ENCODE measurements at regions not wholly inside any gene's neighbourhood (a gene's known extent, or its start where the extent isn't known, plus 50 kb on each side); places are given as distances from the start of the nearest gene placed in this dataset.
"Not testable (repeated sequence)": the region's sequence is repeated elsewhere in the genome, so short reads cannot be mapped to it uniquely, and the experiment has no call there.

DNA sequence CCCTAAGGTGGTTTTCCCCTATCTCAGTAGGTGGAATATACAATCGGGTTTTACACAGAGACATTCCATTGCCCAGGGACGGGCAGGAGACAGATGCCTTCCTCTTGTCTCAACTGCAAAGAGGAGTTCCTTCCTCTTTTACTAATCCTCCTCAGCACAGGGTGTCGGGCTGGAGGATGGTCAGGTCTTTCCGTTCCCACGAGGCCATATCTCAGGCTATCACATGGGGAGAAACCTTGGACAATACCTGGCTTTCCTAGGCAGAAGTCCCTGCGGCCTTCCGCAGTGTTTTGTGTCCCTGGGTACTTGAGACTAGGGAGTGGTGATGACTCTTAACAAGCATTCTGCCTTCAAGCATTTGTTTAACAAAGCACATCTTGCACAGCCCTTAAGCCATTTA lies 555.8 kb downstream of the HTR7 start:
- not testable (repeated sequence) for H3K27me3 ChIP-seq (ENCODE audit: control insufficient read depth in 5 of 5, insufficient read depth in 4 of 5, low read length in 5 of 5); H3K27ac ChIP-seq (ENCODE audit: low read depth, low read length); H3K9me3 ChIP-seq (ENCODE audit: control insufficient read depth in 5 of 5, low read length in 5 of 5); H3K4me3 ChIP-seq (ENCODE audit: low read depth in 1 of 5, low read length in 5 of 5); H3K36me3 ChIP-seq (ENCODE audit: control insufficient read depth in 5 of 5, insufficient read depth in 5 of 5, low read length in 5 of 5); H3K4me1 ChIP-seq (ENCODE audit: control insufficient read depth in 5 of 5, insufficient read depth in 5 of 5, low read length in 5 of 5); H3K9ac ChIP-seq (ENCODE audit: low read length in 5 of 5)

- no peaks in the 10 kb centered on the region for H3K4me1 ChIP-seq (ENCODE audit: control insufficient read depth in 5 of 5, insufficient read depth in 5 of 5, low read length in 5 of 5)
- no peaks in the 10 kb centered on the region for H3K36me3 ChIP-seq (ENCODE audit: control insufficient read depth in 5 of 5, insufficient read depth in 5 of 5, low read length in 5 of 5)
- no peaks in the 10 kb centered on the region for H3K27me3 ChIP-seq (ENCODE audit: control insufficient read depth in 5 of 5, insufficient read depth in 4 of 5, low read length in 5 of 5)
- H3K27ac ChIP-seq (ENCODE audit: low read depth, low read length): no peak overlapping the region
- no peak overlapping the region for H3K9ac ChIP-seq (ENCODE audit: low read length in 5 of 5)
- H3K9me3 ChIP-seq (ENCODE audit: control insufficient read depth in 5 of 5, low read length in 5 of 5): no peaks in the 10 kb centered on the region
- no peak overlapping the region for H3K4me3 ChIP-seq (ENCODE audit: low read depth in 1 of 5, low read length in 5 of 5)
Observed at GRCh38 chr10:90302758-90303481, 554.9 kb downstream of the HTR7 start.

DNA sequence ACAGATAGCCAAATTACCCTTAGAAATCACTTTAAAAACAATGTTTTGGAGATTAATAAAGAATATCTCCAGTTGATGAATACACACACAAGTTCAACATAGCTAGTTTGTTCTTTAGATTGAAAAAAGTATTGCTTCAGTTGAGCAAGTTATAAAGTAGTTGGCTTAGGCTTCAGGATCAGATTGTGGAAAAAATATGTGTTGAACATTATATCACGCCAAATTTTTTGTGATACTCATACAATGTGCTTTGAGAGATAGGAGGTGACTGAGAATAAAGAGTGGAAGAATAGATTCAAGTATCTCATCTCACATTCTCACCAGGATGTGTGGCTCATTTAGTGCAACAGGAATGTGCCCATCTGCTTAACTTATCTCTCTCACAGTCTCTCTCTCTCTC lies 553.3 kb downstream of the HTR7 start:
- Histone ChIP-seq H3K27me3 (ENCODE audit: control insufficient read depth in 5 of 5, insufficient read depth in 4 of 5, low read length in 5 of 5) (no peaks in the 10 kb centered on the region), H3K4me1 (ENCODE audit: control insufficient read depth in 5 of 5, insufficient read depth in 5 of 5, low read length in 5 of 5) (no peaks in the 10 kb centered on the region), H3K27ac (ENCODE audit: low read depth, low read length) (no peak overlapping the region), H3K9me3 (ENCODE audit: control insufficient read depth in 5 of 5, low read length in 5 of 5) (peaks cover 0 to 5% (median 2%) of the 10 kb centered on the region in 5 donors), H3K4me3 (ENCODE audit: low read depth in 1 of 5, low read length in 5 of 5) (no peak overlapping the region), H3K9ac (ENCODE audit: low read length in 5 of 5) (no peak overlapping the region), H3K36me3 (ENCODE audit: control insufficient read depth in 5 of 5, insufficient read depth in 5 of 5, low read length in 5 of 5) (no peaks in the 10 kb centered on the region)

GRCh38 chr10:90306187-90306586 lies 551.7 kb downstream of the HTR7 start:
- Histone ChIP-seq H3K36me3 (ENCODE audit: control insufficient read depth in 5 of 5, insufficient read depth in 5 of 5, low read length in 5 of 5) (no peaks in the 10 kb centered on the region), H3K4me1 (ENCODE audit: control insufficient read depth in 5 of 5, insufficient read depth in 5 of 5, low read length in 5 of 5) (no peaks in the 10 kb centered on the region), H3K27me3 (ENCODE audit: control insufficient read depth in 5 of 5, insufficient read depth in 4 of 5, low read length in 5 of 5) (no peaks in the 10 kb centered on the region), H3K27ac (ENCODE audit: low read depth, low read length) (no peak overlapping the region), H3K4me3 (ENCODE audit: low read depth in 1 of 5, low read length in 5 of 5) (no peak overlapping the region), H3K9me3 (ENCODE audit: control insufficient read depth in 5 of 5, low read length in 5 of 5) (peaks cover 0 to 6% (median 2%) of the 10 kb centered on the region in 5 donors), H3K9ac (ENCODE audit: low read length in 5 of 5) (no peak overlapping the region)

- Histone ChIP-seq H3K36me3 (ENCODE audit: control insufficient read depth in 5 of 5, insufficient read depth in 5 of 5, low read length in 5 of 5) (no peaks in the 10 kb centered on the region), H3K9me3 (ENCODE audit: control insufficient read depth in 5 of 5, low read length in 5 of 5) (peaks cover 0 to 6% (median 2%) of the 10 kb centered on the region in 5 donors), H3K4me3 (ENCODE audit: low read depth in 1 of 5, low read length in 5 of 5) (no peak overlapping the region), H3K27ac (ENCODE audit: low read depth, low read length) (no peak overlapping the region), H3K4me1 (ENCODE audit: control insufficient read depth in 5 of 5, insufficient read depth in 5 of 5, low read length in 5 of 5) (no peaks in the 10 kb centered on the region), H3K9ac (ENCODE audit: low read length in 5 of 5) (no peak overlapping the region), H3K27me3 (ENCODE audit: control insufficient read depth in 5 of 5, insufficient read depth in 4 of 5, low read length in 5 of 5) (no peaks in the 10 kb centered on the region)
Observed at GRCh38 chr10:90308223-90308622, 549.6 kb downstream of the HTR7 start.

DNA sequence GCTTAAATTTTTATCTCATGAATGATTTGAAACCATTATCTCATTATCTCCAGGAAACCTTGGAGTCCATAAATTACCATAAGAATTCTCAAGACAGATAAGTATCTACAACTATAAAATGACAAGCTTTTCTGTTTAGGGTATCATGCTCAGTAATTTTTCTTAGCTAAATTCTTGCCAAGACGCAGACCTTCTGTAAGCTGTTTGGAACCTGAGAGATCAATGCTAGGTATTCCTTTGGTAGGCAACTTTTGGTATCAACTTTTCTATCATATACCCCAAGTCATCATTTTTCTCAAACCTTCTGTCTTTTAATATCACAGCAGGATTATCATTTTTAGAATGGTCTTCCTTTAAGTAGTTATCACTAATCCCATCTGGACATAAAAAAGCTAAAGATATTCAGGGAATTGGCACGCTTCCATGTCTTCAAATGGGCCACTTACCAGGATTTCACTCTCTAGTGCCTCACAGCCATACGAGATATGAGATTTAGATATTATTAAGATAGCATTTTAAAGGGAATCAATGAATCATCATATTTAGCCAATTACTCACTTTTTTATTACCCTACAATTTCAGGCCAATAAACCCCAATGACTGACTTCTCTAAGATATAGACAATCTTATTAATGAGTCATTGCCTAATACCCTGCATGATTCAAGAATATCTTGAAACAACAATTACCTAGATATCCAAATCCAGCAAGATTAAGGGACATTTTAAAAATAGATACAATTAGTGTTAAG lies 544.1 kb downstream of the HTR7 start:
- Histone ChIP-seq H3K36me3 (ENCODE audit: control insufficient read depth in 5 of 5, insufficient read depth in 5 of 5, low read length in 5 of 5) (no peaks in the 10 kb centered on the region), H3K4me1 (ENCODE audit: control insufficient read depth in 5 of 5, insufficient read depth in 5 of 5, low read length in 5 of 5) (no peaks in the 10 kb centered on the region)

DNA sequence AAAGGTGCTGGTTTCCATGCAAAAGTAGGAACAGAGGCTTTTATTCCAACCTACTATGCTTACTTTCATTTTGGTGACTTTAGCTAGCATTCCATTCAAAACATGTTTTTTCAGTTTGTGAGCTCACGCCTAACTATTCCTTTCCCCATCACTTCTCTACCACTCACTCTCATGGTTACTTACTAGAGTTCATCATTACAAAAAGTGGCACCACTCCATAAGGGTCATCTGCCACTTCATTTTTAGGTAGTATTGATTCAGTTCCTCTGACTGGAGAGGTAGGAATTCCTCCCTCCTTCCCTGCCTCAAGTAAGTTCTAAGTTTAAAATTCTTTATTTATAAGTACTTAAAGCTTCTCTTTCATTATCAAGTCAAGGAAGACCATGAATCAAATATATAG lies 543.1 kb downstream of the HTR7 start:
- H3K36me3 ChIP-seq (ENCODE audit: control insufficient read depth in 5 of 5, insufficient read depth in 5 of 5, low read length in 5 of 5): no peaks in the 10 kb centered on the region
- H3K9me3 ChIP-seq (ENCODE audit: control insufficient read depth in 5 of 5, low read length in 5 of 5): no peaks in the 10 kb centered on the region
- H3K4me1 ChIP-seq (ENCODE audit: control insufficient read depth in 5 of 5, insufficient read depth in 5 of 5, low read length in 5 of 5): no peaks in the 10 kb centered on the region
- H3K4me3 ChIP-seq (ENCODE audit: low read depth in 1 of 5, low read length in 5 of 5): no peak overlapping the region
- H3K9ac ChIP-seq (ENCODE audit: low read length in 5 of 5): no peak overlapping the region
- H3K27ac ChIP-seq (ENCODE audit: low read depth, low read length): no peak overlapping the region
- no peaks in the 10 kb centered on the region for H3K27me3 ChIP-seq (ENCODE audit: control insufficient read depth in 5 of 5, insufficient read depth in 4 of 5, low read length in 5 of 5)

More for the DNA sequence above, 544.1 kb downstream of the HTR7 start:
- H3K9me3 ChIP-seq (ENCODE audit: control insufficient read depth in 5 of 5, low read length in 5 of 5): peaks cover 0 to 6% (median 2%) of the 10 kb centered on the region in 5 donors
- no peak overlapping the region for H3K27ac ChIP-seq (ENCODE audit: low read depth, low read length)
- no peak overlapping the region for H3K4me3 ChIP-seq (ENCODE audit: low read depth in 1 of 5, low read length in 5 of 5)
- no peak overlapping the region for H3K9ac ChIP-seq (ENCODE audit: low read length in 5 of 5)
- H3K27me3 ChIP-seq (ENCODE audit: control insufficient read depth in 5 of 5, insufficient read depth in 4 of 5, low read length in 5 of 5): no peaks in the 10 kb centered on the region

DNA sequence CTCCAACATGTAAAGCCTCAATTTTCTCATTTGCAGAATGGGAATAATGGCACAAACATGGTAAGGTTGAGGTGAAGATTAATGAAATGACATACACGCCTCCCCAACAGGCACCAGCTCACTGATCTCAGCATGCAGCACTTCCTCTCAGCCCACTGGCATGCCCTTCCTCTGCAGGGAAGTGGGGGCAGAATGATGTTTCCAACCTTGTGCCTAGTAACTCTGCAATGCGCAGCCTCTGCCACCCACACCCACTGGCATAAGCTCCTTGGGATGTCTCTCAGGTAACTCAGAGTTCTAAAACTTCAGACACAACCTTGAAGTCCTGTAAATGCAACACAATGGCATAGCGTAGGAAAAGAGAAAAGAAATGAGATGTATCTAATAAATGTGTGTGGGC lies 540.7 kb downstream of the HTR7 start:
- H3K9ac ChIP-seq (ENCODE audit: low read length in 5 of 5): no peak overlapping the region
- H3K27me3 ChIP-seq (ENCODE audit: control insufficient read depth in 5 of 5, insufficient read depth in 4 of 5, low read length in 5 of 5): no peaks in the 10 kb centered on the region
- H3K4me1 ChIP-seq (ENCODE audit: control insufficient read depth in 5 of 5, insufficient read depth in 5 of 5, low read length in 5 of 5): no peaks in the 10 kb centered on the region
- H3K4me3 ChIP-seq (ENCODE audit: low read depth in 1 of 5, low read length in 5 of 5): no peak overlapping the region
- H3K9me3 ChIP-seq (ENCODE audit: control insufficient read depth in 5 of 5, low read length in 5 of 5): no peaks in the 10 kb centered on the region
- H3K27ac ChIP-seq (ENCODE audit: low read depth, low read length): no peak overlapping the region
- H3K36me3 ChIP-seq (ENCODE audit: control insufficient read depth in 5 of 5, insufficient read depth in 5 of 5, low read length in 5 of 5): no peaks in the 10 kb centered on the region

GRCh38 chr10:90318659-90319058 lies 539.2 kb downstream of the HTR7 start:
- no peak overlapping the region for H3K27ac ChIP-seq (ENCODE audit: low read depth, low read length)

DNA sequence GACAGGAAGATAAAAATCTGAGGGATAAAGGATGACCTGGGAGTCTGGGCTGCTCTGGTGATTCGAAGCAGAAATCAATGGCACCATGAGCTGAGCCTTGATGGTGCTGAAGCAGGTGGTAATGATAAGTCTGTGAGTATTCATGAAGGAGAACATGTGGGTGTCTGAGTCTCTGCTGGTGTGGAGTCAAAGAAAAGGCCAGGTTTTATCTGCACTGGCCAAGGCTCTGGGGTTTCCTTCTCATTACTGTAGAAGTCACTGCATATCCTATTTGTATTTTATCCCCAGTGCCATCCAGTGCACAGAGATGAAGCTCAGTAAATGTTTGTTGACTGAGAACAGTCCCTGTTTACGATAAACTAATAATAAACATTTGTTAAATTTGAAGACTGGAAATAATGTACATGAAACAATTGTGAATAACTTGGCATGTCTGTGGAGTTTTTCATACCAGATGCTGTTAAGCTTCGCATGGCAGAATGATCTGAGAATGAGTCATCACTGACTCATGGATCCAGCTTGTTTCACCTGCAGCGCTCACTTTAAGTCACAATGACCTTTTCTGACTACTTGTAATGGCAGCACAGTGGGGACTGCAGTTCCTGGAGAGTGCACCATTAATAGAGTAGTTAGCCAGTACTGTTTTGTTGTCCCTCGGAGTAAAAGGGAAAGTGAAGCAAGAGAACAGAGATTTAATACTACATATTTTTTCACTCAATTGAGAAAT lies 538.5 kb downstream of the HTR7 start:
- H3K4me1 ChIP-seq (ENCODE audit: control insufficient read depth in 5 of 5, insufficient read depth in 5 of 5, low read length in 5 of 5): no peaks in the 10 kb centered on the region
- no peaks in the 10 kb centered on the region for H3K27me3 ChIP-seq (ENCODE audit: control insufficient read depth in 5 of 5, insufficient read depth in 4 of 5, low read length in 5 of 5)
- H3K27ac ChIP-seq (ENCODE audit: low read depth, low read length): no peak overlapping the region
- H3K9ac ChIP-seq (ENCODE audit: low read length in 5 of 5): no peak overlapping the region
- H3K36me3 ChIP-seq (ENCODE audit: control insufficient read depth in 5 of 5, insufficient read depth in 5 of 5, low read length in 5 of 5): no peaks in the 10 kb centered on the region
- H3K4me3 ChIP-seq (ENCODE audit: low read depth in 1 of 5, low read length in 5 of 5): no peak overlapping the region
- H3K9me3 ChIP-seq (ENCODE audit: control insufficient read depth in 5 of 5, low read length in 5 of 5): no peaks in the 10 kb centered on the region

More at GRCh38 chr10:90318659-90319058, 539.2 kb downstream of the HTR7 start:
- H3K27me3 ChIP-seq (ENCODE audit: control insufficient read depth in 5 of 5, insufficient read depth in 4 of 5, low read length in 5 of 5): no peaks in the 10 kb centered on the region
- H3K4me3 ChIP-seq (ENCODE audit: low read depth in 1 of 5, low read length in 5 of 5): no peak overlapping the region
- no peaks in the 10 kb centered on the region for H3K36me3 ChIP-seq (ENCODE audit: control insufficient read depth in 5 of 5, insufficient read depth in 5 of 5, low read length in 5 of 5)
- H3K4me1 ChIP-seq (ENCODE audit: control insufficient read depth in 5 of 5, insufficient read depth in 5 of 5, low read length in 5 of 5): no peaks in the 10 kb centered on the region
- H3K9me3 ChIP-seq (ENCODE audit: control insufficient read depth in 5 of 5, low read length in 5 of 5): no peaks in the 10 kb centered on the region
- no peak overlapping the region for H3K9ac ChIP-seq (ENCODE audit: low read length in 5 of 5)
